HG03571 (cell line): ENCODE measurements at regions not wholly inside any gene's neighbourhood (a gene's known extent, or its start where the extent isn't known, plus 50 kb on each side); places are given as distances from the start of the nearest gene placed in this dataset.
"Not testable (repeated sequence)": the region's sequence is repeated elsewhere in the genome, so short reads cannot be mapped to it uniquely, and the experiment has no call there.

Experiments
- ATAC-seq: cut with Tn5 transposase; IDR thresholded peaks from one replicate; pipeline ENCODE4 v1.9.1; 2021; ENCODE audit not compliant: unreplicated experiment

GRCh38 chr12:68539615-68539952 is 71.1 kb upstream of the RAP1B start:
- ATAC-seq, result no peak

- not testable (repeated sequence) for ATAC-seq
Observed at GRCh38 chr12:68540768-68541167, 69.9 kb upstream of the RAP1B start.

- not testable (repeated sequence) for ATAC-seq
Observed at GRCh38 chr12:68547318-68547717, 63.4 kb upstream of the RAP1B start.

GRCh38 chr12:68552605-68553195 is 58.0 kb upstream of the RAP1B start:
- not testable (repeated sequence) for ATAC-seq

- no peak for ATAC-seq
Observed at GRCh38 chr12:68557011-68557730, 53.5 kb upstream of the RAP1B start.

- no peak for ATAC-seq
Observed at GRCh38 chr12:68559246-68559645, 51.5 kb upstream of the RAP1B start.

- ATAC-seq, result no peak
Observed at GRCh38 chr12:68559984-68560850, 50.5 kb upstream of the RAP1B start.

- ATAC-seq, result no peak
Observed at GRCh38 chr12:68560851-68561422, 49.8 kb upstream of the RAP1B start.
